ENCODE measurements at regions not wholly inside any gene's neighbourhood (a gene's known extent, or its start where the extent isn't known, plus 50 kb on each side); places are given as distances from the start of the nearest gene placed in this dataset.

DNA sequence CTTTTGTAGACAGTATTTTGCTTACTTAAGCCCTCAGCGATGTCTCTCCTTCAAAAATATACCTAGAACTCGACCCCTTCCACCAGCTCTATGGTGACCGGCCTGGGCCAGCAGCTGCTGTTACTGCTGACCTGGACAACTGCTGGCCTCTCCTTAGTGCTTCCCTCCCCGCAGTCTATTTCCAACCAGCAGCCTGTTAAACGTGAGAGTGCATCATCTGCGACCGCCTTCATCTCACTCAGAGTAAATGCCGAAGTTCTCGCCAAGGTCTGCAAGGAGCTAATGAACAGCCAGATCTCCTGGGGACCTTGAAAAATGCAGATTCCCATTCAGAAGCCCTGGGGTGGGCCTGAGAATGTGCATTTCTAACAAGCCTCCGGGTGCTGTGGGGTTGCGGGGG lies 86.7 kb downstream of the RPLP1 start:
- TF ChIP-seq, protein P1, sequence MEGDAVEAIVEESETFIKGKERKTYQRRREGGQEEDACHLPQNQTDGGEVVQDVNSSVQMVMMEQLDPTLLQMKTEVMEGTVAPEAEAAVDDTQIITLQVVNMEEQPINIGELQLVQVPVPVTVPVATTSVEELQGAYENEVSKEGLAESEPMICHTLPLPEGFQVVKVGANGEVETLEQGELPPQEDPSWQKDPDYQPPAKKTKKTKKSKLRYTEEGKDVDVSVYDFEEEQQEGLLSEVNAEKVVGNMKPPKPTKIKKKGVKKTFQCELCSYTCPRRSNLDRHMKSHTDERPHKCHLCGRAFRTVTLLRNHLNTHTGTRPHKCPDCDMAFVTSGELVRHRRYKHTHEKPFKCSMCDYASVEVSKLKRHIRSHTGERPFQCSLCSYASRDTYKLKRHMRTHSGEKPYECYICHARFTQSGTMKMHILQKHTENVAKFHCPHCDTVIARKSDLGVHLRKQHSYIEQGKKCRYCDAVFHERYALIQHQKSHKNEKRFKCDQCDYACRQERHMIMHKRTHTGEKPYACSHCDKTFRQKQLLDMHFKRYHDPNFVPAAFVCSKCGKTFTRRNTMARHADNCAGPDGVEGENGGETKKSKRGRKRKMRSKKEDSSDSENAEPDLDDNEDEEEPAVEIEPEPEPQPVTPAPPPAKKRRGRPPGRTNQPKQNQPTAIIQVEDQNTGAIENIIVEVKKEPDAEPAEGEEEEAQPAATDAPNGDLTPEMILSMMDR (IDR thresholded peaks at IDR 0.05): no peak
- no peak for TF ChIP-seq POLR2A (IDR thresholded peaks at IDR 0.05)

All from tibial nerve (tissue), 3 donors.